SU-DHL-6 (cell line): ENCODE measurements at regions not wholly inside any gene's neighbourhood (a gene's known extent, or its start where the extent isn't known, plus 50 kb on each side); places are given as distances from the start of the nearest gene placed in this dataset.

ENCODE experiments used
- CTCF ChIP-seq: fragments of 200-600 bp; sonication (generic); IDR thresholded peaks from one replicate; pipeline ENCODE4 v1.5.1; 2017; ENCODE audit warnings: antibody characterized with exemption, mild to moderate bottlenecking, low read length, moderate library complexity; ENCODE audit not compliant: insufficient read depth, poor library complexity, severe bottlenecking
- EZH2phosphoT487 ChIP-seq: fragments of 200-600 bp; sonication (generic), shearing (Covaris generic); conservative IDR thresholded peaks from 2 replicates; pipeline ENCODE4 v1.6.1; 2018; ENCODE audit warnings: mild to moderate bottlenecking, antibody characterized with exemption, low read length, moderate library complexity, mixed read lengths

GRCh38 chr7:81514546-81514945, 255.3 kb downstream of the HGF start:
- TF ChIP-seq CTCF (no peak), EZH2phosphoT487 (no peak)
